ENCODE measurements at regions not wholly inside any gene's neighbourhood (a gene's known extent, or its start where the extent isn't known, plus 50 kb on each side); places are given as distances from the start of the nearest gene placed in this dataset.
"Not testable (repeated sequence)": the region's sequence is repeated elsewhere in the genome, so short reads cannot be mapped to it uniquely, and the experiment has no call there.

GRCh38 chr17:13871261-13871660 lies 198.0 kb upstream of the COX10 start:
- DNase-seq = no peak

DNA sequence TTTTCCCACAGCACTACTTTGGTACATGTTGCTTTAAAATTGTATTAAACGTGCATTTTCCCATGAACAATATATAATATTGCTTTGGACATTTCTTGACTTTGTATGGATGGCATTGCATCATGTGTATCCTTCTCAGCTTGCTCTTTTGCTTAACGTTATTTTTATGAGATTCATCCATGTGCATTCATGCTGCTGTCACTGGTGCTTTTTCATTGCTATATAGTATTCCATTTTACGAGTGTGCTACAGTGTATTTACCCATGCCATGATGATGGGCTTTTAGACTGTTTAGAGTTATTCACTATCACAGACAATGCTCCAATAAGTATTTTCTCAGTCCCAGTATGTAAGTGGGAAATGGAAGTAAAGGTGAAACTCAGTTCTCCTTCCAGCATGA lies 195.2 kb upstream of the COX10 start:
- DNase-seq = no peak

GRCh38 chr17:13874817-13875216 lies 194.5 kb upstream of the COX10 start:
- DNase-seq = no peak

DNA sequence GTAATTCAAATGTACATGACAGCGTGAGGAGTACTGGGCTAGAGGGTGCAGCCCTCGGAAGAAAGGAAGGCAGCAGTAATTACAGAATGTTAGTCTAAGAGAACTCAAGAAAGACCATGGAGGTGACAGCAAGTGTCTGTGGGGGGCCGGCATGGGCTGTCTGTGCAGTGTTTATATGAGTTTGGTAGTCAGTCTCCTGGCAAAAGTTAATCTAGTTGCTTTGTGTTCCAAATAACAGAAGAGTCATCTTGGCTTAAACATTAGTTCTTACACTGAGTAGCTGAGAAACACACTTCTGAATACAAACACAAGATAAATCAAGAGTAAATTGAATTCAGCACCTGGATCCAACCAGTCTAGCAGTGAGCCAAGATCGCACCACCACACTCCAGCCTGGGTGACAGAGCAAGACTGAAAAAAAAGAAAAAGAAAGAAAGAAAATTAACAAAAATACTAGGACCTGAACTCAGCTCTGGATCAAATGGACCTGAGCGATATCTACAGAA lies 189.3 kb upstream of the COX10 start:
- no peak for DNase-seq

GRCh38 chr17:13883659-13884058 lies 185.6 kb upstream of the COX10 start:
- DNase-seq = no peak

DNA sequence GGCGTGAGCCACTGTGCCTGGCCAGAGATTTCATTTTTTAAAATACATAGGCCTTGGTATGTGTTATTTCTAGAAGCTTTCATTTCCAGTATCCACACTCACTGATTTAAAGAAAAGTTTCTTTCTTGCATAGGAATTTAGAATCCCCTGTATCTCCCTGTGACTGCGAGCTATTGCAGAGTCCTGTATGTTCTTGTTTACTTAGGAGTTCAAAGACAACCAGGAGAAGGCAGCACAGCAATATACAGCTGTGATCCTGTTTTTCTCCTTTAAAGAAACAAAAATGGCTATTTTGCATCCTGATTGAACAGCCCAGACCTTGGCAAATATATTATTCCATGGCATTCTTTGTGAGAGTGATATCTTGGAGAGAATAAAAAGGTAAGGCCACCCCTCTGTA lies 185.0 kb upstream of the COX10 start:
- DNase-seq = no peak

- no peak for DNase-seq
These were observed 183.8 kb upstream of the COX10 start for GRCh38 chr17:13885550-13885949.

GRCh38 chr17:13885953-13886889 lies 183.1 kb upstream of the COX10 start:
- no peak for DNase-seq

DNA sequence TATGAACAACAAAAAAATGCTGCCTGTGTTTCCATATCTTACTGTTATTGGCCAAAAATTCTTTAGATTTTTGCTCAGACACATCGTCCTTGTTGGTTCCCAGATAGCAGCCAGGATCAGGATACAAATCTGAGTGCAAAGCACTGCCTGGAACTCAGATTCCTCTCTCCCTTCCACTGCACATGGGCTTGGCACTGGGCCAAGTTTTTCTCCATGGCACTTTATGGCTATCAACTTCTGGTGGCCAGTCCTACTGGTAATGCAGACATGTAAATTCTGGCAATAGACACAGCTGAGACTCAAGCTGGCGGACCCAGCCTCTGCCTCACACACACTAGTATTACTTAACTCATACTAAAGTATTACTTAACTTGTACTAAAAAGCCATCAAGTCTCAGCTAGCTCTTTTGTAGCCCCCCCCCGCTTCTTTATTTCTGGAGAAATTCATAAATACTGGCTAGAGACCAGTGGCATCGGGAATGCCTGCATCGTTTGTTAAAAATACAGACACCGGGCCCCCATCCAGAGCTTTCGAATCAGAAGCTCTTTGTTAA lies 181.2 kb upstream of the COX10 start:
- DNase-seq = no peak

DNA sequence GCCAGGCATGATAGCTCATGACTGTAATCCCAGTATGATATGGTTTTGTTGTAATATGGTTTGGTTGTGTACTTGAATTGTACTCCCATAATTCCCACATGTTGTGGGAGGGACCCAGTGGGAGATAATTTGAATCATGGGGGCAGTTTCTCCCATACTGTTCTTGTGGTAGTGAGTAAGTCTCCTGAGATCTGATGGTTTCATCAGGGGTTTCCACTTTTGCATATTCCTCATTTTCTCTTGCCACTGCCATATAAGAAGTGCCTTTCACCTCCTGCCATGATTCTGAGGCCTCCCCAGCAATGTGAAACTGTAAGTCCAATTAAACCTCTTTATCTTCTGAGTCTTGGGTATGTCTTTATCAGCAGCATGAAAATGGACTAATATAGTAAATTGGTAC lies 160.3 kb upstream of the COX10 start:
- not testable (repeated sequence) for DNase-seq

GRCh38 chr17:13909901-13910519 lies 159.3 kb upstream of the COX10 start:
- no peak for DNase-seq

DNA sequence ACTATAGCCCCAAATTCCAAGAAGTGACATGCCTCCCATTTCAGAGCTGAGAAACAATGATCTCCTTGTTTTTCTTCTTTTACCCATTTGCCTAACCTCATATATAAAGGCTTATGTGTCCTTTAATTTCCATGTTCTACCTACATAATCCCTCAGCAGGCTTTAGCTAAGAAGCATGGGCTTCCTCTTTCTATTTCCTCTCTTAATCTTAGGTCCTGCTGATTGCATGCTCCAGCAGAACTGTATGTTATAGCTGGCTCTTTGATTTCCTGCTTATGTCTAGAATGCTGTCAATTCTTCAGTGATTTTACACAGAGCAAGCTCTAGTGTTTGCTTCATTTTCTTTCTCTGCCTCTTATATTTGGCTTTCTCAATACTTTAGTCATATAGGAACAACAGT lies 151.7 kb upstream of the COX10 start:
- DNase-seq = no peak

GRCh38 chr17:13918247-13918646 lies 151.1 kb upstream of the COX10 start:
- no peak for DNase-seq

- no peak for DNase-seq
These were observed 149.5 kb upstream of the COX10 start for GRCh38 chr17:13919818-13920217.

DNA sequence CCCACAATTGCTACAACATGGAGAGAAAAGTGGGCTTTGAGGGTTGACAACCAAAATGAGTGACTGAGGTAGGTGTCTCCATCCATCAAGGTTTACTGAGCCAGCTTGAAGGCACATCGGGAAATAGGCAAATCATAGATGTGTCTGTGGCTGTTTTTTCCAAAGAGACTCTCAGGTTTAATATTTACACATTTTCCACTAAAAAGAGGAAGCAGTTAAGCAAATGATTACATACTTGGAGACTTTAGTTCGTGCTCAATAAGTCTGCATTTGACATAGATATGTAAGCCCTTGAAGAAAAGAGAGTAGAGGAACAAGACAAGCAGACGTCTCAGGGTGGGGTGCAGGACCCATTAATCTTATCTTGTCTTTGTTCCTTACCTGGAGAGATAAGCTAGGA lies 148.9 kb upstream of the COX10 start:
- no peak for DNase-seq

- DNase-seq = no peak
These were observed 147.2 kb upstream of the COX10 start for GRCh38 chr17:13921841-13922776.

- DNase-seq = no peak
These were observed 146.4 kb upstream of the COX10 start for GRCh38 chr17:13922885-13923284.

DNA sequence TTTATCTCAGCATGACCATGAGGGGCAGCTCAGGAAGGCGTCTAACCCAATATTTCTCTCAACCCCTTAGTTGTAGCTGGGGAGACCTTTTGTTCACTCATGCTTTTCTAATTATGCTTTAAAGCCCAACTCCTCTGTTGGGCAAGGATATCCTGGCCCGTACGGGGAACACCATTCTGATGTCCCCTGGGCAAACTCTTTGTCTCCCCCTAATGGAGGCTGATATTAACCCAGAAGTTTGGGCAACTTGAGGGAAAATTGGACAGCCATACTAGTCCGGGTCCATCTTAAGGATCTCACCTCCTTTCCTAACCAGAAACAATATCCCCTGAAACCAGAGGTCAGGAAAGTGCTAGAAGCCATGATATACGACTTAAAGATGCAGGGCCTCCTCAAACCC lies 143.7 kb upstream of the COX10 start:
- DNase-seq = no peak

DNA sequence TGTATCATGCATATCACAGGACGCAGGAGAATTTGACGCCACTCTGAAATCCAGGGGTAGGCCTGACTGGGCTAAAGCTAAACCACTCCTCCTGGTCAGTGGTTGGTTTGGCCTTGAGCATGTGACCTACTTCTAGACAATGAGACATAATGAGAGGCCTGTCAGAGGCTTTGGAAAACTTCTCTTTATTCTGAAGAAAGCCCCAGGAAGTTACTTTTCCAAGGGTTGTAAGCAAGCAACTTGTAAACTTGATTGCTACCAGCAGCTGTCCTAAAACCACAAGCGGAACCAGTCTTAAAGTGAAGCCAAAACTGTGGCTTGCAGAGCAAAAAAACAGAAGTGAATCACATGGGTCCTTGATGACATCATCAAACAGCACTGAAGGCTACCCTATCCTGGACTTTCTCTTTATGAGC lies 138.2 kb upstream of the COX10 start:
- no peak for DNase-seq

GRCh38 chr17:13931800-13932460 lies 137.4 kb upstream of the COX10 start:
- no peak for DNase-seq

- DNase-seq = no peak
These were observed 135.6 kb upstream of the COX10 start for GRCh38 chr17:13933441-13934276.

All from activated CD4-positive, alpha-beta T cell treated with anti-CD3 and anti-CD28 coated beads, Interleukin-10, Interleukin-2, amounts not matched to agents 100 ng/mL and 50 ng/mL, durations not matched to agents 16 hours and 8 hours (primary cell).